ENCODE measurements at regions not wholly inside any gene's neighbourhood (a gene's known extent, or its start where the extent isn't known, plus 50 kb on each side); places are given as distances from the start of the nearest gene placed in this dataset.

GRCh38 chr4:153989505-153989904 lies 200.6 kb upstream of the SFRP2 start:
- H3K36me3 Mint-ChIP-seq = no peaks in the 10 kb centered on the region
- no peaks in the 10 kb centered on the region for H3K4me1 Mint-ChIP-seq
- peaks cover 5% of the 10 kb centered on the region for H3K27me3 Mint-ChIP-seq
- H3K4me3 Mint-ChIP-seq = no peak overlapping the region
- H3K27ac Mint-ChIP-seq = no peak overlapping the region
- peaks cover 5% of the 10 kb centered on the region for H3K9me3 Mint-ChIP-seq

DNA sequence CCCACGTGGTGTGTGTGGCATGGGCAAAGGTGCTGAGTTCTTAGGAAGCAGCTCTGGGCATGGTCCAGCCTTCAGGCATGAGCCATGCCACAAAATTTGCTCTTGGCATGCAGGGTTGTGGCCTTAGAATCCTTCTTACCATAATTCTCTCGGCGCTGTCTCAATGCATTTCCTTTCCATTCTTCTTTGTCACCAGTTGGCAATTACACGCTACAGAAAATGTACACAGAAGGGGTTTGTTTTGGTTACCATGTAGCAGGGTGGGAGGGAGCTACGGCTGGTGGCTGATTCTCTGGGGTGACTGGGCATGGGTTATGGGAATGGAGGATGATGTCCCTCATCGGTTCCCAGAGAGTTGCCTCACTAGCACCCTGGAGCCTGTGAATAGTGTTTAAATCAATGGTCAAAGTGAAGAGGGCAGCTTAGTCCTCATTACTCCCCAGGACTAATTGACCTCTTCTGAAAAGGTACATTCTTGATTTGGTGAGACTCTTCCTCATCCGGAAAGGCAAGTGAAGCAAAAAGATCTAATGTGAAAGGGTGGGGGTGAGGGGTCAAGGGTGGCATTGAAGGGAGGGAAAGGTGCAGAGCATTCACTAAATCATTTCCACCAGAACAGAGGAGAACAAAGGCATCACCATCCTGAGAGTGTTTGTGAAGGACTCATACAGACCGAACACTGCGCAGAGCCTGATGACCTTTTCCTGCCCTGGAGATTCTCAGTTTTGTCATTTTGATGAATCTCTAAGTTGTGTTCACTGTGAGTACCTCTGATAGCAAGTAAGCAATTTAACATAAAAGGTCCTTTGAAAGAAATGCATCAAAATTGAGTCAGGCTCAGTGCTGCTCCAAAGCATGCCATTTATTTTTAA lies 199.8 kb upstream of the SFRP2 start:
- Mint-ChIP-seq H3K9me3 (peaks cover 1% of the 10 kb centered on the region), H3K27ac (no peak overlapping the region), H3K36me3 (no peaks in the 10 kb centered on the region), H3K4me1 (no peaks in the 10 kb centered on the region), H3K27me3 (peaks cover 5% of the 10 kb centered on the region), H3K4me3 (no peak overlapping the region)

- Mint-ChIP-seq H3K36me3 (peaks cover 2% of the 10 kb centered on the region), H3K4me1 (no peaks in the 10 kb centered on the region), H3K27me3 (peaks cover 5% of the 10 kb centered on the region), H3K9me3 (no peaks in the 10 kb centered on the region), H3K27ac (no peak overlapping the region), H3K4me3 (no peak overlapping the region)
These were observed 198.4 kb upstream of the SFRP2 start for GRCh38 chr4:153987291-153987690.

DNA sequence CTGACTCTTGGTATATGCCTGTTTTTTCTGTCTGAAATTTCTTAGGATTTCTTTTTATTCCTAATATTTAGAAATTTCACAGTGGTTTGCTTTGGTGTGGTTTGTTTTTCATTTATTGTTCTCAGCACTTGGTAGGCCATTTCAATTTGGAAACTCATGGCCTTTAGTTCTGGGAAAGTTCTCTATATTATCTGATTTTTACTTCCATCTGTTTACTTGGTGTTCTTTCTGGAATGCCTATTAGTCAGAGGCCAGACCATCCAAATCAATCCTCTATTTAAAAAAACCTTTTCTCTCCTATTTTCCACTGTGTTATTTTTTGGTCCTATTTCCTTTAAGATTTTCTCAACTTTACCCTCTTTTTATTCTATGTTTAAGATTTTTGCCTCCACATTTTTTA lies 188.1 kb upstream of the SFRP2 start:
- no peaks in the 10 kb centered on the region for H3K4me1 Mint-ChIP-seq
- H3K27ac Mint-ChIP-seq = no peak overlapping the region
- peaks cover 29% of the 10 kb centered on the region for H3K9me3 Mint-ChIP-seq
- no peak overlapping the region for H3K4me3 Mint-ChIP-seq
- peaks cover 2% of the 10 kb centered on the region for H3K27me3 Mint-ChIP-seq
- peaks cover 4% of the 10 kb centered on the region for H3K36me3 Mint-ChIP-seq

DNA sequence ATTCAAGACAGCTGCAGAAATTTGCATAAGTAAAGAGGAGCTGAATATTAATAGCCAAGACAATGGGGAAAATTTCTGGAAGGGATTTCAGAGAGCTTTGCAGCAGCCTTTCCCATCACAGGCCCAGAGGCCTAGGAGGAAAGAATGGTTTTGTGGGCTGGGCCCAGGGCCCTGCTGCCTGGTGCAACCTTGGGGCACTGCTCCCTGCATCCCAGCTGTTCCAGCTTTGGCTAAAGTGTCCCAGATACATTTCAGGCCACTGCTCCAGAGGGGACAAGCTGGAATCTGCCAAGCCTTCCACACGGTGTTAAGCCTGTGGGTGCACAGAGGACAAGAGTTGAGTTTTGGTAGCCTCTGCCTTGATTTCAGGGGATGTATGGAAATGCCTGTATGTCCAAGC lies 185.6 kb upstream of the SFRP2 start:
- H3K9me3 Mint-ChIP-seq = peaks cover 29% of the 10 kb centered on the region
- H3K36me3 Mint-ChIP-seq = peaks cover 4% of the 10 kb centered on the region
- no peaks in the 10 kb centered on the region for H3K27me3 Mint-ChIP-seq
- no peak overlapping the region for H3K27ac Mint-ChIP-seq
- no peak overlapping the region for H3K4me3 Mint-ChIP-seq
- no peaks in the 10 kb centered on the region for H3K4me1 Mint-ChIP-seq

DNA sequence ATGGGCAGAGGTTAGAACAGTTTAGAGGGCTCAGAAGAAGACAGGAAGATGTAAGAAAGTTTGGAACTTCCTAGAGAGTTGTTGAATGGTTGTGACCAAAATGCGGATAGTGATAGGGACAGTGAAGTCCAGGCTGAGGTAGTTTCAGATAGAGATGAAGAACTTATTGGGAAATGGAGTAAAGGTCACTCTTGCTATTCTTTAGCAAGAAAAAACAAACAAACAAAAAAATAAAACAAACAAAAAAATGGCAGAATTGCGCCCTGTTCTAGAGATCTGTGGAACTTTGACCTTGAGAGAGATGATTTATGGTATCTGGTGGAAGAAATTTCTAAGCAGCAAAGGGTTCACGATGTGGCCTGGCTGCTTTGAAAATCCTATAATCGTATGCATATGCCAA lies 185.1 kb upstream of the SFRP2 start:
- H3K27me3 Mint-ChIP-seq = no peaks in the 10 kb centered on the region
- no peaks in the 10 kb centered on the region for H3K4me1 Mint-ChIP-seq
- peaks cover 29% of the 10 kb centered on the region for H3K9me3 Mint-ChIP-seq
- H3K36me3 Mint-ChIP-seq = peaks cover 4% of the 10 kb centered on the region
- H3K4me3 Mint-ChIP-seq = no peak overlapping the region
- H3K27ac Mint-ChIP-seq = no peak overlapping the region

DNA sequence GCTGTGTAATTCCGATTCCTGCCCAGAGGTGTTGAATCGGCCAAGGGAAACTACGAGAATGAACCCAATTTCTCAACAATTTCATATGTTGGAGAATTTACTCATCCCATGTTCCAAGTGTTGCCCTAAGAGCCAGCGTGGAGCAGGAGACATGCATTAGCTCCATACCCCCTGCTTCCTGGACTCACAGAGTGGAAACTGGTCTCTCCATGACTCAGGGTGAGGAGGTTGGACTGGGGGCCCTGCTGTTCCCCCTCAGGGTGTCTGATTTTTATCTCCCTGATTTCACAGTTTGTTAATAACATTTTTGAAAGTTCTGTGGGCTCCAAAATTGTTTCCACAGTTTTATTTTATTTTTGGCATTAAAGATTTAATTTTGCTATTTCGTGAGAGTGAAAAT lies 183.0 kb upstream of the SFRP2 start:
- no peaks in the 10 kb centered on the region for H3K27me3 Mint-ChIP-seq
- no peak overlapping the region for H3K27ac Mint-ChIP-seq
- peaks cover 23% of the 10 kb centered on the region for H3K9me3 Mint-ChIP-seq
- no peaks in the 10 kb centered on the region for H3K4me1 Mint-ChIP-seq
- H3K36me3 Mint-ChIP-seq = peaks cover 4% of the 10 kb centered on the region
- no peak overlapping the region for H3K4me3 Mint-ChIP-seq

- Mint-ChIP-seq H3K27me3 (no peaks in the 10 kb centered on the region), H3K9me3 (peaks cover 13% of the 10 kb centered on the region), H3K36me3 (peaks cover 4% of the 10 kb centered on the region), H3K27ac (no peak overlapping the region), H3K4me3 (no peak overlapping the region), H3K4me1 (no peaks in the 10 kb centered on the region)
These were observed 181.3 kb upstream of the SFRP2 start for GRCh38 chr4:153970169-153970568.

DNA sequence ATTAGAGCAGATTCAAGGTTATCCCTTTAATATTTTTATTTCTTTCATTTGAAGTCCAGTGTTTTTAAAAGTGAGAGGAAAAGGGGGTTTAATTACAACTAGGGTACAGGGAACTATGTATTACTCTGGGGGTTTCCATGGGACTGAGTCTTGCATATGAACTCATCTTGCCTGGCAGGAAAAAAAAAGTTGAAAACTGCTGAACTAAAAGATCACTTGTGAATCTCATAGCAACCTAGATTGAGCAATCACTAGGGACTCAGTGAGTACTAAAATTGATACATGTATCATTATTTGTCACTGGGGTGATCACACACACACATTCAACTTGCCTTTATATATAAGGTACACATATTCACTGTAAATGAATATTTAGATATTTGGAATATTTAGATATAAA lies 180.7 kb upstream of the SFRP2 start:
- Mint-ChIP-seq H3K4me1 (no peaks in the 10 kb centered on the region), H3K36me3 (peaks cover 4% of the 10 kb centered on the region), H3K27ac (no peak overlapping the region), H3K4me3 (no peak overlapping the region), H3K27me3 (no peaks in the 10 kb centered on the region), H3K9me3 (peaks cover 8% of the 10 kb centered on the region)

- H3K27ac Mint-ChIP-seq = no peak overlapping the region
- no peaks in the 10 kb centered on the region for H3K27me3 Mint-ChIP-seq
- no peaks in the 10 kb centered on the region for H3K36me3 Mint-ChIP-seq
- H3K9me3 Mint-ChIP-seq = no peaks in the 10 kb centered on the region
- no peak overlapping the region for H3K4me3 Mint-ChIP-seq
- H3K4me1 Mint-ChIP-seq = no peaks in the 10 kb centered on the region
These were observed 177.8 kb upstream of the SFRP2 start for GRCh38 chr4:153966641-153967040.

- H3K9me3 Mint-ChIP-seq = no peaks in the 10 kb centered on the region
- H3K36me3 Mint-ChIP-seq = no peaks in the 10 kb centered on the region
- no peak overlapping the region for H3K4me3 Mint-ChIP-seq
- no peaks in the 10 kb centered on the region for H3K4me1 Mint-ChIP-seq
- H3K27me3 Mint-ChIP-seq = no peaks in the 10 kb centered on the region
- H3K27ac Mint-ChIP-seq = no peak overlapping the region
These were observed 174.3 kb upstream of the SFRP2 start for GRCh38 chr4:153963216-153963615.

- Mint-ChIP-seq H3K4me3 (no peak overlapping the region), H3K9me3 (no peaks in the 10 kb centered on the region), H3K27me3 (no peaks in the 10 kb centered on the region), H3K27ac (no peak overlapping the region), H3K36me3 (no peaks in the 10 kb centered on the region), H3K4me1 (no peaks in the 10 kb centered on the region)
These were observed 173.6 kb upstream of the SFRP2 start for GRCh38 chr4:153962311-153963039.

DNA sequence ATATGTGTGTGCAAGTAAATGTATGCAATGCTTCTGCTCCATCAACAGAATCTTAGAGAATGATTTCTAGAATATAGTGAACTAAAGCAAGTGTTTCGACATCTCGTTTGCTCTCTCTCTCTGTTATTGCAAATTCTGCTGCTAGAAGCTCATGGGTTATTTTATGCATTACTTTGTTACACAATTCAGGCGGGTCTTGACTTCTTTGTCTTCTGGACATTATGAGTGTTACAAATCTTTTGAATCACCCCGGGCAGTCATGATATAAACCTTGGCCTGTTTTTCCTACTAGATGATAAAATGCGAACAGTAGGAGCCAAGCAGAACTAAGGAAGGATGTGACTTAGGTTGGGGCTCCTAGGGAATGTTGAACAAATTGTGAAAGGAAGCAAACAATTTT lies 166.4 kb upstream of the SFRP2 start:
- Mint-ChIP-seq H3K4me3 (no peak overlapping the region), H3K4me1 (peaks cover 5% of the 10 kb centered on the region), H3K36me3 (peaks cover 2% of the 10 kb centered on the region), H3K27me3 (no peaks in the 10 kb centered on the region), H3K9me3 (no peaks in the 10 kb centered on the region), H3K27ac (no peak overlapping the region)

DNA sequence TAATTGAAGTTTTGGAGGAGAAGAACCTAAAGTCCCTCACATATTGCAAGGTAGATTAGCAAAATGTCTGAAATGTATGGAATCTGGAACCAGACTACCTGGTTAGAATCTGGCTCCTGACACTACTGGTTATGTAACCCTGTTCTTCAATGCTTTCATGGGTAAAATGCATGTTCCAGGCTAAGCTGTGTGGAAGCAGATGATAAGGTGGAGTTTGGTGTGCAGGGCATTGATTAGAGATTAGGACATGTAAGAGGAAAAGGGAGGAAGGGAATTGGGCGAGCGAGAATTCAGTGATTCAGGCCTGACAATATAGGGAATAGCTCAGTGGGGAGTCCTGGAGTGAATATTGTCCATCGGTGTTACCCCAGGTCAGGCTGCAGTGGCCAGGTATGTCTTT lies 165.8 kb upstream of the SFRP2 start:
- Mint-ChIP-seq H3K27ac (no peak overlapping the region), H3K36me3 (peaks cover 2% of the 10 kb centered on the region), H3K27me3 (no peaks in the 10 kb centered on the region), H3K4me3 (no peak overlapping the region), H3K4me1 (peaks cover 12% of the 10 kb centered on the region), H3K9me3 (no peaks in the 10 kb centered on the region)

DNA sequence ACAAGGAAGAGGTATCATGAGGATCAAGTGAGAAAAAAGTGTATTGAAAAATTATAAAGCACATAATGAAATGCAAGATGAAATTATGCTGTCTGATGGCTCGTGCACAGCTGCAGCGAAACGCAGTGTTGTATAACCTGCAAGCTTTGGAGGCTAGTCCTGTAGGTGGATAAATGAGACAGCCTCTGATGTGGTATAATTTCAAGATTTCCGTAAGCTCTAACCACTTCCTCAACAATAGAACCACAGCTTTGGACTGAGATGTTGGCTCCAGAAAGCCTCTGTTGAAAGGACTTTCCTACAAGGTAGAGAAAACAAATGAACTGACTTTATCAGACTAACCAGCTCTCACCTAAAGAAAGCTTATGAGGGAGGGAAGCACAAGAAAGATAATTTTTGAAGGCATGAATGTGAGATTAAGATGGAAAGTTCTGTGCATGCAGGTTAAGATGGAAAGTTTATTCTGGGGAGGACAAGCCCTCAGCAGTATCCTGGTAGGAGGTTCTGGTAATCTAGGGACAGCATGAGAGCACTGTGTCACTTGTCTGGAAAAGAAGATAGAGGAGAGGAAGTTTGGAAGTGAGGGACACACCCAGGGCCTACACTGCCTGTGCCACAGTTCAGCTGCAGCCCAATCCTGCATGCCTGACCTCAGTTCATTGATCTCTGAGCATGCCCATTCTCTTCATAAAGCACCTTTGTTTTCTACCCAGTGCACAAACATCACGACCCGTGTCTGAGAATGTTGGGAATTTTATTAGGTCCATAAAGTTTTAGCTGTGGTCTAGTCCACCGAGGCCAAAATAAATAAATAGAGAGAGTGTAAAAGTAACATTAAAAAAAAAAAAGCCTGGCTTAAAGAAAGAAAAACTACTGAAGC lies 161.5 kb upstream of the SFRP2 start:
- Mint-ChIP-seq H3K36me3 (peaks cover 4% of the 10 kb centered on the region), H3K9me3 (peaks cover 2% of the 10 kb centered on the region), H3K4me1 (peaks cover 22% of the 10 kb centered on the region), H3K4me3 (peak overlapping the region; percentile 37), H3K27ac (peak overlapping the region; percentile 14), H3K27me3 (peaks cover 4% of the 10 kb centered on the region)
